IMR-90 (cell line): ENCODE measurements at regions not wholly inside any gene's neighbourhood (a gene's known extent, or its start where the extent isn't known, plus 50 kb on each side); places are given as distances from the start of the nearest gene placed in this dataset.

Experiments used
- ATAC-seq: fragments of 200-7000 bp; cut with Tn5 transposase; 2 replicates; pipeline ENCODE4 v1.9.1; 2020; ENCODE audit warnings: low read depth, mild to moderate bottlenecking, moderate library complexity
- BruUV-seq: library from RNA; stranded (reverse); fragments of 400-500 nt; replicated peaks from 2 replicates; lab custom pipeline; 2021; lab: Mats Ljungman, UMichigan
- CTCF ChIA-PET: fragments of 300-600 bp; formaldehyde crosslinking; extraction: SDS; loops from one replicate; lab custom pipeline; 2021; ENCODE audit warnings: antibody characterized with exemption; lab: Yijun Ruan, JAX
- POLR2A ChIA-PET: fragments of 300-600 bp; sonication (Branson Sonifier 250); formaldehyde crosslinking; loops from one replicate; lab custom pipeline; 2022; ENCODE audit warnings: antibody characterized with exemption; ENCODE audit not compliant: unreplicated experiment; lab: Charles Lee
- DNase-seq: peaks from one replicate; pipeline ENCODE4 v3.0.0; 2013
- H2AFZ ChIP-seq: replicated peaks from 2 replicates; pipeline ENCODE3; 2013; ENCODE audit warnings: low read length, mild to moderate bottlenecking; ENCODE audit not compliant: poor library complexity
- H2AK5ac ChIP-seq: 2 replicates; pipeline ENCODE4 v1.6.1; 2013; ENCODE audit warnings: low read depth, low read length, inconsistent platforms
- H2AK9ac ChIP-seq: replicated peaks from 2 replicates; pipeline ENCODE3; 2013; ENCODE audit warnings: mild to moderate bottlenecking, low read depth, low read length, moderate library complexity; ENCODE audit not compliant: poor library complexity
- H2BK120ac ChIP-seq: 2 replicates; pipeline ENCODE4 v1.6.1; 2013; ENCODE audit warnings: low read depth, low read length, inconsistent platforms
- H2BK15ac ChIP-seq: 3 replicates; pipeline ENCODE4 v1.6.1; 2013; ENCODE audit warnings: low read depth, low read length, inconsistent platforms
- H2BK20ac ChIP-seq: 2 replicates; pipeline ENCODE4 v1.6.1; 2013; ENCODE audit warnings: low read depth, mild to moderate bottlenecking, inconsistent platforms, low read length, moderate library complexity
- H2BK5ac ChIP-seq: 2 replicates; pipeline ENCODE4 v1.6.1; 2013; ENCODE audit warnings: mild to moderate bottlenecking, low read depth, low read length, inconsistent platforms; ENCODE audit not compliant: poor library complexity, severe bottlenecking
- H3K14ac ChIP-seq: replicated peaks from 2 replicates; pipeline ENCODE4 v1.6.1; 2013; ENCODE audit warnings: low read depth, low read length, inconsistent platforms
- H3K18ac ChIP-seq: 2 replicates; pipeline ENCODE4 v1.6.1; 2013; ENCODE audit warnings: low read depth, low read length, control low read depth
- H3K23ac ChIP-seq: 2 replicates; pipeline ENCODE4 v1.6.1; 2013; ENCODE audit warnings: low read depth, low read length, inconsistent platforms
- H3K27ac ChIP-seq: 2 replicates; pipeline ENCODE4 v1.5.1; 2013; ENCODE audit warnings: mild to moderate bottlenecking, control low read depth, low read length; ENCODE audit not compliant: insufficient read depth
- H3K27me3 ChIP-seq: 2 replicates; pipeline ENCODE4 v1.6.1; 2013; ENCODE audit warnings: low read length; ENCODE audit not compliant: control insufficient read depth, insufficient read depth
- H3K36me3 ChIP-seq: 2 replicates; pipeline ENCODE4 v1.6.1; 2013; ENCODE audit warnings: low read length, mixed read lengths; ENCODE audit not compliant: control insufficient read depth, insufficient read depth
- H3K4ac ChIP-seq: 2 replicates; pipeline ENCODE4 v1.6.1; 2013; ENCODE audit warnings: low read depth, low read length, inconsistent platforms
- H3K4me1 ChIP-seq: 2 replicates; pipeline ENCODE4 v1.6.1; 2013; ENCODE audit warnings: low read length, mixed read lengths; ENCODE audit not compliant: control insufficient read depth, insufficient read depth
- H3K4me2 ChIP-seq: 2 replicates; pipeline ENCODE4 v1.6.1; 2013; ENCODE audit warnings: low read depth, mild to moderate bottlenecking, control low read depth, low read length, moderate library complexity
- H3K4me3 ChIP-seq: 2 replicates; pipeline ENCODE4 v1.5.1; 2013; ENCODE audit warnings: low read depth, mild to moderate bottlenecking, control low read depth, low read length, moderate library complexity; ENCODE audit not compliant: insufficient read depth
- H3K56ac ChIP-seq: 2 replicates; pipeline ENCODE4 v1.6.1; 2013; ENCODE audit warnings: low read length, inconsistent platforms; ENCODE audit not compliant: insufficient read depth; ENCODE audit errors: extremely low read depth
- H3K79me1 ChIP-seq, 2 experiments: 2 replicates each; pipeline ENCODE4 v1.6.1; 2013; ENCODE audit warnings: low read length in 2 of 2, inconsistent platforms in 1 of 2, low read depth in 1 of 2
- H3K9ac ChIP-seq: 2 replicates; pipeline ENCODE4 v1.6.1; 2013; ENCODE audit warnings: low read depth, low read length, control low read depth
- H3K9me1 ChIP-seq: 2 replicates; pipeline ENCODE4 v1.6.1; 2013; ENCODE audit warnings: low read length, inconsistent platforms; ENCODE audit not compliant: insufficient read depth
- H3K9me3 ChIP-seq: 2 replicates; pipeline ENCODE4 v1.6.1; 2013; ENCODE audit warnings: low read length; ENCODE audit not compliant: control insufficient read depth, insufficient read depth
- H4K20me1 ChIP-seq: 2 replicates; pipeline ENCODE4 v1.6.1; 2013; ENCODE audit warnings: low read length, inconsistent platforms; ENCODE audit not compliant: insufficient read depth
- H4K5ac ChIP-seq: 2 replicates; pipeline ENCODE4 v1.6.1; 2013; ENCODE audit warnings: mild to moderate bottlenecking, low read depth, low read length, control low read depth
- H4K8ac ChIP-seq, 2 experiments: 2 replicates each; pipeline ENCODE4 v1.6.1; 2013; ENCODE audit warnings: low read depth in 2 of 2, low read length in 2 of 2, control low read depth in 1 of 2, inconsistent platforms in 1 of 2
- H4K91ac ChIP-seq: 2 replicates; pipeline ENCODE4 v1.6.1; 2013; ENCODE audit warnings: low read depth, low read length, inconsistent platforms; ENCODE audit not compliant: insufficient read depth
- BHLHE40 ChIP-seq: fragments of 150-350 bp; IDR thresholded peaks from 2 replicates; pipeline ENCODE4 v1.6.1; 2016; ENCODE audit warnings: mild to moderate bottlenecking, low read depth, low read length
- CEBPB ChIP-seq: IDR thresholded peaks from 2 replicates; pipeline ENCODE4 v1.6.1; 2012; ENCODE audit warnings: low read depth, low read length, improper control_type of control experiment
- CHD1 ChIP-seq: IDR thresholded peaks from 2 replicates; pipeline ENCODE4 v1.6.1; 2012; ENCODE audit warnings: low read depth, low read length, improper control_type of control experiment
- CTCF ChIP-seq: conservative IDR thresholded peaks from 2 replicates; pipeline ENCODE4 v1.5.1; 2012; ENCODE audit warnings: mild to moderate bottlenecking, low read depth, low read length, improper control_type of control experiment
- ELK1 ChIP-seq: fragments of 150-350 bp; IDR thresholded peaks from 2 replicates; pipeline ENCODE4 v1.6.1; 2016; ENCODE audit warnings: low read depth, mild to moderate bottlenecking, low read length, moderate library complexity, borderline replicate concordance
- FOS ChIP-seq: fragments of 150-350 bp; IDR thresholded peaks from 2 replicates; pipeline ENCODE4 v1.6.1; 2016; ENCODE audit warnings: low read depth, low read length
- MAFK ChIP-seq: IDR thresholded peaks from 2 replicates; pipeline ENCODE4 v1.6.1; 2012; ENCODE audit warnings: low read depth, low read length, improper control_type of control experiment
- MAZ ChIP-seq: IDR thresholded peaks from 2 replicates; pipeline ENCODE4 v1.6.1; 2012; ENCODE audit warnings: low read depth, mild to moderate bottlenecking, low read length, improper control_type of control experiment, moderate library complexity, borderline replicate concordance
- MXI1 ChIP-seq: IDR thresholded peaks from 2 replicates; pipeline ENCODE4 v1.6.1; 2012; ENCODE audit warnings: low read depth, mild to moderate bottlenecking, low read length, moderate library complexity, borderline replicate concordance
- NFE2L2 ChIP-seq: fragments of 150-350 bp; IDR thresholded peaks from 2 replicates; pipeline ENCODE4 v1.6.1; 2016; ENCODE audit warnings: low read depth, mild to moderate bottlenecking, low read length
- POLR2A ChIP-seq: IDR thresholded peaks from 2 replicates; pipeline ENCODE4 v1.6.1; 2012; ENCODE audit warnings: mild to moderate bottlenecking, low read depth, low read length
- RAD21 ChIP-seq: IDR thresholded peaks from 2 replicates; pipeline ENCODE4 v1.6.1; 2012; ENCODE audit warnings: low read length, improper control_type of control experiment
- RCOR1 ChIP-seq: IDR thresholded peaks from 2 replicates; pipeline ENCODE4 v1.6.1; 2012; ENCODE audit warnings: mild to moderate bottlenecking, low read length, improper control_type of control experiment; ENCODE audit not compliant: insufficient replicate concordance
- RFX5 ChIP-seq: IDR thresholded peaks from 2 replicates; pipeline ENCODE4 v1.8.0; 2012; ENCODE audit warnings: low read depth, mild to moderate bottlenecking, low read length, moderate library complexity
- SMC3 ChIP-seq: fragments of 150-350 bp; IDR thresholded peaks from 2 replicates; pipeline ENCODE4 v1.6.1; 2016; ENCODE audit warnings: low read depth, mild to moderate bottlenecking, antibody characterized with exemption, low read length, moderate library complexity
- USF2 ChIP-seq: fragments of 150-350 bp; IDR thresholded peaks from 2 replicates; pipeline ENCODE4 v1.6.1; 2017; ENCODE audit warnings: mild to moderate bottlenecking, antibody characterized with exemption, low read length, low read depth
- WGBS, 2 experiments: methylation state at CpG; one replicate each; pipeline versions ENCODE4 v1.1.5 to v1.1.7; 2013; ENCODE audit warnings: missing lambda C conversion rate in 2 of 2; ENCODE audit not compliant: insufficient read length in 1 of 2; ENCODE audit errors: extremely low coverage in 2 of 2; 5-methylcytosine and 5-hydroxymethylcytosine counted together
- dilution Hi-C: fragments of 300-500 bp; cut with HindIII; formaldehyde crosslinking; loops from one replicate; pipeline ENCODE4 v1.14.3; 2018; ENCODE audit warnings: low sequenced_read_pairs; ENCODE audit not compliant: unreplicated experiment
- in situ Hi-C: fragments of 300-500 bp; cut with MboI; formaldehyde crosslinking; loops from 3 replicates; pipeline ENCODE4 v1.14.3; 2019; ENCODE audit warnings: low sequenced_read_pairs, inconsistent platforms, mixed read lengths
- intact Hi-C: fragments of 100-400 bp; cut with micrococcal nuclease; formaldehyde crosslinking; loops from 2 replicates; pipeline ENCODE4 v1.10.0; 2022

- H3K14ac ChIP-seq: no peak overlapping the region
- H3K4me1 ChIP-seq: no peaks in the 10 kb centered on the region
- H3K23ac ChIP-seq: no peak overlapping the region
- H2AK5ac ChIP-seq: no peak overlapping the region
- no peak overlapping the region for H2AK9ac ChIP-seq
- 80% methylated on average over 1 of the region's 6 CpGs; no CpG with 5 or more reads in 1 of the 2 experiments for WGBS, 2 experiments
- H2AFZ ChIP-seq: no peak overlapping the region
- in situ Hi-C loops: no loop called here
- H4K20me1 ChIP-seq: no peaks in the 10 kb centered on the region
- no peak overlapping the region for H3K4me3 ChIP-seq
- no peak overlapping the region for H3K27ac ChIP-seq
- TF ChIP-seq MAFK (no peak), FOS (no peak), POLR2A (no peak), RFX5 (no peak), CEBPB (no peak), RCOR1 (no peak), USF2 (no peak), CTCF (no peak), BHLHE40 (no peak), ELK1 (no peak), MAZ (no peak), CHD1 (no peak), RAD21 (no peak), MXI1 (no peak), SMC3 (no peak), NFE2L2 (no peak)
- ChIA-PET CTCF (no interaction called here), POLR2A (no interaction called here)
- no peak overlapping the region for H3K4me2 ChIP-seq
- no peak overlapping the region for H2BK15ac ChIP-seq
- H2BK20ac ChIP-seq: no peak overlapping the region
- no peak overlapping the region for H2BK5ac ChIP-seq
- no peaks in the 10 kb centered on the region for H3K27me3 ChIP-seq
- H3K4ac ChIP-seq: no peak overlapping the region
- intact Hi-C loops: no loop called here
- H3K9ac ChIP-seq: no peak overlapping the region
- no peak overlapping the region for H4K8ac ChIP-seq
- no peak overlapping the region for H3K56ac ChIP-seq
- H4K5ac ChIP-seq: no peak overlapping the region
- no peaks in the 10 kb centered on the region; a peak in 1 of 4 replicates for H3K79me1 ChIP-seq
- H3K9me1 ChIP-seq: no peaks in the 10 kb centered on the region
- dilution Hi-C loops: no loop called here
- H4K91ac ChIP-seq: no peak overlapping the region
- H3K9me3 ChIP-seq: no peaks in the 10 kb centered on the region
- no peak for ATAC-seq
- no peak overlapping the region for H2BK120ac ChIP-seq
- H3K18ac ChIP-seq: no peak overlapping the region
- DNase-seq: no peak
- BruUV-seq: no TSS peak
- H3K36me3 ChIP-seq: no peaks in the 10 kb centered on the region
Observed at GRCh38 chr19:27752530-27753184, 1460.3 kb downstream of the UQCRFS1 start.
